ENCODE measurements at regions not wholly inside any gene's neighbourhood (a gene's known extent, or its start where the extent isn't known, plus 50 kb on each side); places are given as distances from the start of the nearest gene placed in this dataset.

DNA sequence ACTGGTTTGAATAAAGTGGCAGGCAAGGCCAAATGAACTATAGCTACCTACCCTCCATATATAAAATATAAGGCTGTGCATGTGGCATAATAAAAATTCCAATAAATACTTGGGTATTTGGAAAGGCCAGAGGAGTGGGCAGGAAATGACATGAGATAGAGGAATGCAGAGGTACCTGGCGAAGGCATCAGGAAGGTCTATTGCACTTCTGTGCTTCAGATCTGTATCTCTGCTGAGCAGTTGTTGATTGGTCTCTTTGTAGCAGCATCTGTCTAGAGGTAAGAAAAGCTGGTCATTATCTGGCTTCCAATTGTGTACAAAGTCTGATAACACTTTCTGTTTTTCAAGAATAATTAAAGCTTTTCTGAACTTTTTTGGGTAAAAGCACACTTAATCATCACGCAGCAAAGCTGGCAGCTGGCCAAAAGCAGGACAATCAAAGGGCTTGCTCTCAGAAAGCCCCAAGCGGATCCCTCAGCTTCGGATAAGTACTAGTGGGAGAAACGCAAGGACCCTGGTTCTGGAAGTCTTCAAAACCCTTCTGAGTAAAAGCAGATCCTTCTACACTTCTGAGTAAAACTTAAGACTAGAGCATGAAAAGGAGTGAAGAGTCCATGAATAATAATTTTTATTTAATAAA lies 120.1 kb upstream of the TCF21 start:
- no peak overlapping the region for H3K4ac ChIP-seq (replicated peaks; ENCODE audit: insufficient read length, low read depth, low read length)
- H3K18ac ChIP-seq (ENCODE audit: extremely low read depth, low read length) = no peak overlapping the region
- H3K27me3 ChIP-seq (replicated peaks in 1 of 4; ENCODE audit: control insufficient read depth in 3 of 4, extremely low read depth in 1 of 4, insufficient read depth in 3 of 4, low read length in 3 of 4) = no peaks in the 10 kb centered on the region
- no peak overlapping the region for H2BK15ac ChIP-seq (ENCODE audit: low read length)
- H2BK5ac ChIP-seq (ENCODE audit: low read depth, low read length) = no peak overlapping the region
- ChIA-PET CTCF (ENCODE audit: partially characterized antibody) (no interaction called here), POLR2A (ENCODE audit: partially characterized antibody) (no interaction called here)
- no peak overlapping the region for H3K4me3 ChIP-seq (ENCODE audit: extremely low read depth in 1 of 4, insufficient read depth in 2 of 4, low read depth in 3 of 4, low read length in 4 of 4)
- H3K9ac ChIP-seq (replicated peaks in 1 of 4; ENCODE audit: extremely low read depth in 1 of 4, low read depth in 3 of 4, low read length in 3 of 4) = no peak overlapping the region
- DNase-seq (ENCODE audit: low read depth in 1 of 2, low spot score in 2 of 2) (no peak), FAIRE-seq (no peak)
- 93% methylated on average over 5 of the region's 5 CpGs; no CpG with 5 or more reads in 1 of the 2 experiments for WGBS, 2 experiments (ENCODE audit: extremely low coverage in 1 of 2, insufficient coverage in 1 of 2, insufficient read length in 1 of 2, insufficient replicate concordance in 2 of 2, low coverage in 1 of 2, low lambda C conversion rate in 2 of 2, missing lambda C conversion rate in 1 of 2)
- no peak overlapping the region for H2BK12ac ChIP-seq (ENCODE audit: low read depth, low read length)
- no peaks in the 10 kb centered on the region for H3K36me3 ChIP-seq (ENCODE audit: control insufficient read depth in 2 of 4, insufficient read depth in 4 of 4, low read length in 3 of 4)
- no peak overlapping the region for H4K8ac ChIP-seq (ENCODE audit: extremely low read depth, insufficient read depth, low read length)
- no peak overlapping the region for H2BK20ac ChIP-seq (ENCODE audit: low read length)
- H4K91ac ChIP-seq (replicated peaks; ENCODE audit: insufficient read length, low read length) = no peak overlapping the region
- no peaks in the 10 kb centered on the region for H3K79me2 ChIP-seq (ENCODE audit: control insufficient read depth in 1 of 2, insufficient read depth in 2 of 2, low read length in 2 of 2)
- no peaks in the 10 kb centered on the region for H3K79me1 ChIP-seq (ENCODE audit: low read depth, low read length)
- no peak overlapping the region for H3K14ac ChIP-seq (ENCODE audit: insufficient read length)
- peaks cover 0 to 3% (median 0%) of the 10 kb centered on the region in 4 experiments; a peak in 1 of 7 replicates for H3K4me1 ChIP-seq (replicated peaks in 1 of 4; ENCODE audit: control insufficient read depth in 3 of 4, insufficient read depth in 4 of 4, low read length in 3 of 4)
- H2AK5ac ChIP-seq (ENCODE audit: low read depth, low read length) = no peak overlapping the region
- no peaks in the 10 kb centered on the region for H3K23me2 ChIP-seq (ENCODE audit: low read depth, low read length)
- H3K27ac ChIP-seq (ENCODE audit: low read depth, low read length) = no peak overlapping the region
- H3K23ac ChIP-seq (ENCODE audit: insufficient read length) = no peak overlapping the region
- H3K4me2 ChIP-seq (ENCODE audit: insufficient read depth in 1 of 2, low read depth in 2 of 2, low read length in 2 of 2) = no peak overlapping the region
- H3K9me3 ChIP-seq (ENCODE audit: insufficient read depth in 2 of 2, low read depth in 1 of 2, low read length in 1 of 2) = no peaks in the 10 kb centered on the region
- no peak overlapping the region for H2AFZ ChIP-seq (ENCODE audit: low read length)
- H2BK120ac ChIP-seq (replicated peaks; ENCODE audit: low read depth, low read length) = no peak overlapping the region
- H3K56ac ChIP-seq (replicated peaks; ENCODE audit: insufficient read length, low read depth, low read length) = no peak overlapping the region
- no peaks in the 10 kb centered on the region for H4K20me1 ChIP-seq (replicated peaks in 1 of 2; ENCODE audit: control insufficient read depth in 1 of 2, insufficient read depth in 2 of 2, low read length in 2 of 2)
- H4K5ac ChIP-seq (ENCODE audit: insufficient read length, low read depth, low read length) = no peak overlapping the region
- TF ChIP-seq, protein P1, sequence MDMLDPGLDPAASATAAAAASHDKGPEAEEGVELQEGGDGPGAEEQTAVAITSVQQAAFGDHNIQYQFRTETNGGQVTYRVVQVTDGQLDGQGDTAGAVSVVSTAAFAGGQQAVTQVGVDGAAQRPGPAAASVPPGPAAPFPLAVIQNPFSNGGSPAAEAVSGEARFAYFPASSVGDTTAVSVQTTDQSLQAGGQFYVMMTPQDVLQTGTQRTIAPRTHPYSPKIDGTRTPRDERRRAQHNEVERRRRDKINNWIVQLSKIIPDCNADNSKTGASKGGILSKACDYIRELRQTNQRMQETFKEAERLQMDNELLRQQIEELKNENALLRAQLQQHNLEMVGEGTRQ (IDR thresholded peaks at IDR 0.05; ENCODE audit: low read length) = no peak
- TF ChIP-seq SIX5 (IDR thresholded peaks at IDR 0.05; ENCODE audit: low read depth, low read length) (no peak), HDAC6 (IDR thresholded peaks at IDR 0.05; ENCODE audit: low read depth, low read length) (no peak)
- TF ChIP-seq, protein P2, sequence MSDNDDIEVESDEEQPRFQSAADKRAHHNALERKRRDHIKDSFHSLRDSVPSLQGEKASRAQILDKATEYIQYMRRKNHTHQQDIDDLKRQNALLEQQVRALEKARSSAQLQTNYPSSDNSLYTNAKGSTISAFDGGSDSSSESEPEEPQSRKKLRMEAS (IDR thresholded peaks at IDR 0.05) = no peak

Data from H1 (cell line).